GM21717 (cell line): ENCODE measurements at regions not wholly inside any gene's neighbourhood (a gene's known extent, or its start where the extent isn't known, plus 50 kb on each side); places are given as distances from the start of the nearest gene placed in this dataset.

Experiments
- ATAC-seq: cut with Tn5 transposase; IDR thresholded peaks from one replicate; pipeline ENCODE4 v1.9.1; 2021; ENCODE audit warnings: mild to moderate bottlenecking, moderate library complexity; ENCODE audit not compliant: unreplicated experiment

DNA sequence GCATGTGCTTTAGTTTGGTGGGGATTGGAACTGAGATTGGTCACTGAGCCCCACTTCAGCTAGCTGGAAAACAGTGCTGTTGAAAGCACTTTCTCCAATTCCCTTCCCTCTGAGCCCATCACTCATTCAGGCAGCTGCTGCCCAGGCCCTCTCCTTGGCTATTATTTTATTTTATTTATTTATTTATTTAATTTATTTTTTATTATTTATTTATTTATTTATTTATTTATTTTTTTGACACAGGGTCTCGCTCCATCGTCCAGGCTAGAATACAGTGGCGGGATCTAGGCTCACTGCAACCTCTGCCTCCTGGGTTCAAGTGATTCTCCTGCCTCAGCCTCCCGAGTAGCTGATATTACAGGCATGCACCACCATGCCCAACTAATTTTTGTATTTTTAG lies 51.8 kb upstream of the RBPJ start:
- ATAC-seq: no peak
